Hepatocyte (in vitro differentiated cells): ENCODE measurements at regions not wholly inside any gene's neighbourhood (a gene's known extent, or its start where the extent isn't known, plus 50 kb on each side); places are given as distances from the start of the nearest gene placed in this dataset.

ENCODE experiments used
- CTCF ChIP-seq: fragments of 200-600 bp; sonication (generic); IDR thresholded peaks from 2 replicates; pipeline ENCODE4 v1.5.1; 2016; ENCODE audit warnings: antibody characterized with exemption, mild to moderate bottlenecking; ENCODE audit not compliant: poor library complexity
- EZH2 ChIP-seq: fragments of 200-600 bp; sonication (generic); IDR thresholded peaks from 2 replicates; pipeline ENCODE4 v1.6.1; 2016; ENCODE audit warnings: antibody characterized with exemption, mild to moderate bottlenecking, borderline replicate concordance
- EZH2phosphoT487 ChIP-seq: fragments of 200-600 bp; sonication (generic); IDR thresholded peaks from one replicate; pipeline ENCODE4 v1.6.1; 2018; ENCODE audit warnings: antibody characterized with exemption, mild to moderate bottlenecking, low read depth, moderate library complexity; ENCODE audit not compliant: unreplicated experiment, severe bottlenecking

GRCh38 chr5:79850316-79850822, 140.7 kb downstream of the MTX3 start:
- TF ChIP-seq CTCF (no peak), EZH2phosphoT487 (no peak), EZH2 (no peak)
